IPS DF 6.9 (cell line): ENCODE measurements at regions not wholly inside any gene's neighbourhood (a gene's known extent, or its start where the extent isn't known, plus 50 kb on each side); places are given as distances from the start of the nearest gene placed in this dataset.
"Not testable (repeated sequence)": the region's sequence is repeated elsewhere in the genome, so short reads cannot be mapped to it uniquely, and the experiment has no call there.

ENCODE experiments used
- DNase-seq: peaks from one replicate; pipeline ENCODE4 v3.0.0-alpha.2; 2013; ENCODE audit warnings: low read depth, low spot score
- H3K27ac ChIP-seq: one replicate; pipeline ENCODE4 v1.5.1; 2013; ENCODE audit warnings: low read length, control low read depth
- H3K27me3 ChIP-seq: 2 replicates; pipeline ENCODE4 v1.6.1; 2013; ENCODE audit warnings: mild to moderate bottlenecking, low read length; ENCODE audit not compliant: control insufficient read depth, insufficient read depth
- H3K36me3 ChIP-seq: 2 replicates; pipeline ENCODE4 v1.6.1; 2013; ENCODE audit warnings: low read length; ENCODE audit not compliant: control insufficient read depth, insufficient read depth
- H3K4me1 ChIP-seq: 2 replicates; pipeline ENCODE4 v1.6.1; 2013; ENCODE audit warnings: low read length; ENCODE audit not compliant: control insufficient read depth, insufficient read depth
- H3K4me3 ChIP-seq: 2 replicates; pipeline ENCODE4 v1.5.1; 2013; ENCODE audit warnings: mild to moderate bottlenecking, low read length
- H3K9me3 ChIP-seq: 2 replicates; pipeline ENCODE4 v1.6.1; 2013; ENCODE audit warnings: low read length, inconsistent platforms; ENCODE audit not compliant: control insufficient read depth, insufficient read depth
- WGBS: extraction: QIAGEN DNeasy Blood & Tissue Kit; methylation state at CpG from one replicate; pipeline ENCODE4 v1.1.7; 2013; ENCODE audit warnings: mixed read lengths, missing lambda C conversion rate; ENCODE audit not compliant: insufficient read length, insufficient coverage; 5-methylcytosine and 5-hydroxymethylcytosine counted together

GRCh38 chr3:177694951-177695350 lies 497.7 kb upstream of the TBL1XR1 start:
- WGBS: no CpG with 5 or more reads among the region's 1 CpG
- Histone ChIP-seq H3K4me3 (no peak overlapping the region), H3K27ac (no peak overlapping the region), H3K9me3 (no peaks in the 10 kb centered on the region), H3K27me3 (no peaks in the 10 kb centered on the region), H3K4me1 (no peaks in the 10 kb centered on the region), H3K36me3 (no peaks in the 10 kb centered on the region)
- DNase-seq: no peak

- Histone ChIP-seq H3K9me3 (no peaks in the 10 kb centered on the region), H3K4me1 (no peaks in the 10 kb centered on the region), H3K27ac (no peak overlapping the region), H3K4me3 (no peak overlapping the region), H3K27me3 (no peaks in the 10 kb centered on the region), H3K36me3 (no peaks in the 10 kb centered on the region)
- no peak for DNase-seq
- no CpG with 5 or more reads among the region's 7 CpGs for WGBS
Observed at GRCh38 chr3:177700117-177700516, 502.8 kb upstream of the TBL1XR1 start.

- Histone ChIP-seq H3K27me3 (no peaks in the 10 kb centered on the region), H3K27ac (no peak overlapping the region), H3K9me3 (no peaks in the 10 kb centered on the region), H3K4me1 (no peaks in the 10 kb centered on the region), H3K36me3 (no peaks in the 10 kb centered on the region), H3K4me3 (no peak overlapping the region)
- no peak for DNase-seq
- WGBS: no CpG with 5 or more reads among the region's 3 CpGs
Observed at GRCh38 chr3:177703788-177704187, 506.5 kb upstream of the TBL1XR1 start.

GRCh38 chr3:177705976-177706823 lies 508.9 kb upstream of the TBL1XR1 start:
- Histone ChIP-seq H3K27me3 (no peaks in the 10 kb centered on the region), H3K36me3 (no peaks in the 10 kb centered on the region), H3K4me1 (no peaks in the 10 kb centered on the region), H3K27ac (no peak overlapping the region), H3K4me3 (no peak overlapping the region), H3K9me3 (no peaks in the 10 kb centered on the region)
- no peak for DNase-seq
- no CpG with 5 or more reads among the region's 4 CpGs for WGBS

- H3K27ac ChIP-seq, H3K4me3 ChIP-seq, DNase-seq, H3K4me1 ChIP-seq, H3K36me3 ChIP-seq, H3K27me3 ChIP-seq, H3K9me3 ChIP-seq: not testable (repeated sequence)
- no CpG with 5 or more reads among the region's 7 CpGs for WGBS
Observed at GRCh38 chr3:177709470-177709869, 512.2 kb upstream of the TBL1XR1 start.

- Histone ChIP-seq H3K27me3 (no peaks in the 10 kb centered on the region), H3K4me1 (no peaks in the 10 kb centered on the region), H3K27ac (no peak overlapping the region), H3K4me3 (no peak overlapping the region), H3K36me3 (no peaks in the 10 kb centered on the region), H3K9me3 (no peaks in the 10 kb centered on the region)
- no peak for DNase-seq
Observed at GRCh38 chr3:177710506-177710905, 513.2 kb upstream of the TBL1XR1 start.

GRCh38 chr3:177711637-177712036 lies 514.4 kb upstream of the TBL1XR1 start:
- no CpG with 5 or more reads among the region's 4 CpGs for WGBS
- H3K36me3 ChIP-seq: no peaks in the 10 kb centered on the region
- no peaks in the 10 kb centered on the region for H3K27me3 ChIP-seq
- DNase-seq: no peak
- no peak overlapping the region for H3K27ac ChIP-seq
- H3K9me3 ChIP-seq: no peaks in the 10 kb centered on the region
- H3K4me3 ChIP-seq: no peak overlapping the region
- no peaks in the 10 kb centered on the region for H3K4me1 ChIP-seq

GRCh38 chr3:177713928-177714900 lies 516.9 kb upstream of the TBL1XR1 start:
- H3K27me3 ChIP-seq: no peaks in the 10 kb centered on the region
- DNase-seq: no peak
- H3K4me1 ChIP-seq: no peaks in the 10 kb centered on the region
- H3K36me3 ChIP-seq: no peaks in the 10 kb centered on the region
- H3K9me3 ChIP-seq: no peaks in the 10 kb centered on the region
- H3K4me3 ChIP-seq: no peak overlapping the region
- no CpG with 5 or more reads among the region's 3 CpGs for WGBS
- no peak overlapping the region for H3K27ac ChIP-seq

- WGBS: no CpG with 5 or more reads among the region's 3 CpGs
- DNase-seq: no peak
- Histone ChIP-seq H3K4me3 (no peak overlapping the region), H3K4me1 (no peaks in the 10 kb centered on the region), H3K27me3 (no peaks in the 10 kb centered on the region), H3K27ac (no peak overlapping the region), H3K36me3 (no peaks in the 10 kb centered on the region), H3K9me3 (no peaks in the 10 kb centered on the region)
Observed at GRCh38 chr3:177714945-177715344, 517.7 kb upstream of the TBL1XR1 start.

- Histone ChIP-seq H3K9me3 (no peaks in the 10 kb centered on the region), H3K36me3 (no peaks in the 10 kb centered on the region), H3K4me3 (no peak overlapping the region), H3K27ac (no peak overlapping the region), H3K27me3 (no peaks in the 10 kb centered on the region), H3K4me1 (no peaks in the 10 kb centered on the region)
- DNase-seq: no peak
- WGBS: no CpG with 5 or more reads among the region's 3 CpGs
Observed at GRCh38 chr3:177715980-177716379, 518.7 kb upstream of the TBL1XR1 start.
